GM20000 (cell line): ENCODE measurements at regions not wholly inside any gene's neighbourhood (a gene's known extent, or its start where the extent isn't known, plus 50 kb on each side); places are given as distances from the start of the nearest gene placed in this dataset.

Experiments
- DNase-seq: peaks from one replicate; pipeline ENCODE4 v3.0.0; 2012; ENCODE audit warnings: low spot score
- CTCF ChIP-seq: IDR thresholded peaks from 2 replicates; pipeline ENCODE4 v1.5.1; 2012; ENCODE audit warnings: mild to moderate bottlenecking, control low read depth; ENCODE audit errors: extremely low read depth, missing control alignments

- DNase-seq, result no peak
- TF ChIP-seq CTCF, result no peak
Observed at GRCh38 chr13:44108331-44108858, 228.7 kb downstream of the LACC1 start.

- DNase-seq, result no peak
- TF ChIP-seq CTCF, result no peak
Observed at GRCh38 chr13:44110091-44110621, 230.5 kb downstream of the LACC1 start.

GRCh38 chr13:44111701-44112100 is 232.0 kb downstream of the LACC1 start:
- no peak for DNase-seq
- no peak for TF ChIP-seq CTCF

GRCh38 chr13:44112700-44113329 is 233.1 kb downstream of the LACC1 start:
- DNase-seq, result no peak
- TF ChIP-seq CTCF, result no peak

- no peak for TF ChIP-seq CTCF
- DNase-seq, result no peak
Observed at GRCh38 chr13:44116562-44117332, 237.0 kb downstream of the LACC1 start.

GRCh38 chr13:44117351-44117750 is 237.6 kb downstream of the LACC1 start:
- no peak for DNase-seq
- no peak for TF ChIP-seq CTCF

- no peak for TF ChIP-seq CTCF
- DNase-seq, result no peak
Observed at GRCh38 chr13:44117816-44118215, 238.1 kb downstream of the LACC1 start.
